ENCODE measurements at regions not wholly inside any gene's neighbourhood (a gene's known extent, or its start where the extent isn't known, plus 50 kb on each side); places are given as distances from the start of the nearest gene placed in this dataset.

DNA sequence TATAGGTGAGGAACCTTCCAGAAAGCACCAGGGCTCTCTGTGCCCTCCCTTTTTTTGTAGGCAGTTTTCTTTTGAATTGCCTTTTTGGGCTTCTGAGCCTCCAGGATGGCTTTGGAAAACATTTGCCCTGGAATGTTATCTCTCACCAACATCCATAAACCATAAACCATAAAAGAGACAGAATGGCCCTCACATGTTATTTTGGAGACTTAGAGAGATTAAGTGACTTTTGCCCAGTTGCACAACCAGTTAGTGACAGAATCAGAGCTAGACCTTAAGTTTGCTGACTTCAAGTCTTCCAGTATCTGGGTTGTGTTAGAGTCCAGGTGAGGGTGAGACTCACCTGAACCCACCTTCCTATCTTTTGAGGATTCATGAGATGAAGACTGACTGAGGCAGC lies 153.0 kb upstream of the STX18 start:
- DNase-seq (ENCODE audit: low read depth), result no peak

DNA sequence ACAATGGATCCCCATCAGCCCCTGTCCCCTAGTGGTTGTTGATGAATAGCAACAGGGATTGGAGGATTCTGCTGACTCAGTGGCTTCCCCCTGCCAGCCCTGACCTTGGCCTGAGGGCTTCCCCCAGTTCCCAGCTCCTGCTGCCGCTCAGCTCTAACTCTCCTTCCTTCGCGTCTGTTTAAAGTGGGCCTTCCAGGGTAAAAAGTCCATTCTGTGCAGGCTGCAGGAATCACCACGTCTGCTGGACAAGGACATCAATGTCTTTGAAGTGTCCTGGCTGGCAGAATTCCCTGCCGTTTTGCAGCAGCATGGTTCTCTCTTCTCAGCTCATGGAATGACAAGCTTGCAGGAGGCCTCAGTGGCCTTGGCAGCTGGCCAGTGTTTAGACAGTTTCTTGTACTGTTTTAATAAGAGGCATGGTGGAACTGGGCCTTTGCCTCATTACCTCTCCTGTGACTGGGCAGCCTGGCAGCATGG lies 152.5 kb upstream of the STX18 start:
- DNase-seq (ENCODE audit: low read depth), result peak; percentile 13

DNA sequence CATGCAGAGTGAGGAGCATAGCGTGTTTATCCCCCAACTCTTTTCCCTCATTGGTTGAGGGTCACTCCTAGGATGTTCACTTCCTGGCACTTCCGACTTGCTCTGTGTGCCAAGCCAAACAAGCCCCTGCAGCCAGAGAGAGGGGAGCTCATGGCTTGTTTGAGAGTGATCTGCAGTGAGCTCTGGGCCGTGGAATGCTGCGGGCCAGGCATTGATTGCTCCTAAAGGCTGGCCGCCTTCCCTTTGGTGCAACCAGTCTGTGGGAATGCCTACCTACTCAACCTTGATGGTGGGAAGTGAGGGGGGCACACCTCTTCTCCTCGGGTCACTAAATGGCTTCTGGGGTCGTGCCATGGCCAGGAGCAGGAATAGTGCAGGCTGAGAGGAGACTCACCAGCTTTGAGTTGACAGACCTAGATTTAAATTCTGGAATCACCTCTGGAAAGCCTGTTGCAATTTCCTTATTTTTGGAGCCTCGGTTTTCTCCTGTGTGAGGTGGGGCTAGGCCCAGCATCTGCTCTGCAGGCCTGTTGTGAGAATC lies 152.0 kb upstream of the STX18 start:
- DNase-seq (ENCODE audit: low read depth), result no peak

DNA sequence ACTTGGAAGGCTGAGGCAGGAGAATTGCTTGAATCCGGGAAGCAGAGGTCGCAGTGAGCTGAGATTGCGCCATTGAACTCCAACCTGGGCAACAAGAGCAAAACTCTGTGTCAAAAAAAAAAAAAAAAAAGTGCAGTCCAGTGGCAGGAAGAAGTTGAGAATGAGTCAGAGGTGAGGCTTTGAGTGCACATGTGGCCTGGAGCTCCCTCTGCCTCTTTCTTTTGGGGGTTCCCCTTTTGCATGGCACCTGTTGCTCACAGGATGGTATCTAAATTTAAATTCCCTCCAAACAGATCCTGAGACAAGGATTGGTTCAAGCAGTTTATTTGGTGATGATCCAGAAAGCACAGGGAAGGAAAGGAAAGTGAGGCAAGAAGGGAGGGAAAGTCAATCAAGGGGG lies 151.4 kb upstream of the STX18 start:
- DNase-seq (ENCODE audit: low read depth), result peak; percentile 62

DNA sequence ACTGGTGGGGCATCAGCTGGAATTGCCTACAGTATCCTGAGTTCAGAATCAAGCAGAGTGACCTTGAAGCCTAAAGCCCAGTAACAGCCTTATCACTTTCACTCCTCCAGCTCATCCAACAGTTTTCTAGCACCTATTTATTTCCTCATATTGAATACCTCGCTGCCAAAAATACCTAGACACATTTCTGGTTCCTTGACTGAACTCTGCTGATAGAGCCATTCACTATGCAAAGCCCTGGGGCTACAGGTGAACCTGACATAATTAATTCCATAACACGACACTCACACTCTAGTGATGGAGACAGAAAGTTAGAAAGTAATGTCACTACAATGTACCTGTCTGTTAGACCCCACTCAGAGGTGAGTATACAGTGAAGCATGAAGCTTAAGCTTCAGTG lies 149.0 kb upstream of the STX18 start:
- no peak for DNase-seq (ENCODE audit: low read depth)

DNA sequence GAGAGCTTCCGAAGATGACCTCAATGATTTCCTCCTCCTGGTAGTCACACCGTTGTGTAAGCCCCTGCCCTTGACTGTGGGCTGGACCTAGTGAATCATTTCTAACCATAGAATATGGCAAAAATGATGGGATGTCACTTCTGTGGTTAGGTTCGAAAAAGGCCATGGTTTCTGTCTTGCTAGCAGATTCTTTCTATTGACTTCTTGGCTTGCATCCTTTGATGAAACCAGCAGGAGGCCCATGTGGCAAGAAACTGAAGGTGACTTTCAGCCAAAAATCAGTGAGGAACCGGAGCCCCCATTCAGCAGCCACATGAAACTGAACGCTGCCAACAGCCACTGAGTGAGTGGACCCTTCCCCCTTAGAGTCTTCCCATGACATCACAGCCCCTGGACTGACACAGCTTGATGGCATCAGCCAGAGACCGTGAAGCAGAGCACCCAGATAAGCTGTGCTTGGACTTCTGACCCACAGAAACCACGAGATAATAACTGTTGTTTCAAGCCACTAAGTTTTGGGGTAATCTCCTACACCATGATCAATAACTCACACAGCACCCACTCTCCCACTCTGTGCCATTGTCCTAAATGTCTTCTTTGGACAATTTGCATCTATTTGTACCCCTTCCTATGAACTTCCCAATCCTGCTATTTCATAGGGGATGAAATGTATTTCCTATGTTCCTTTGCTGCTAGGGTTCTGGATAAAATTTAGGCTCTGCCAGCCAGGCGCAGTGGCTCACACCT lies 148.0 kb upstream of the STX18 start:
- DNase-seq (ENCODE audit: low read depth), result no peak

DNA sequence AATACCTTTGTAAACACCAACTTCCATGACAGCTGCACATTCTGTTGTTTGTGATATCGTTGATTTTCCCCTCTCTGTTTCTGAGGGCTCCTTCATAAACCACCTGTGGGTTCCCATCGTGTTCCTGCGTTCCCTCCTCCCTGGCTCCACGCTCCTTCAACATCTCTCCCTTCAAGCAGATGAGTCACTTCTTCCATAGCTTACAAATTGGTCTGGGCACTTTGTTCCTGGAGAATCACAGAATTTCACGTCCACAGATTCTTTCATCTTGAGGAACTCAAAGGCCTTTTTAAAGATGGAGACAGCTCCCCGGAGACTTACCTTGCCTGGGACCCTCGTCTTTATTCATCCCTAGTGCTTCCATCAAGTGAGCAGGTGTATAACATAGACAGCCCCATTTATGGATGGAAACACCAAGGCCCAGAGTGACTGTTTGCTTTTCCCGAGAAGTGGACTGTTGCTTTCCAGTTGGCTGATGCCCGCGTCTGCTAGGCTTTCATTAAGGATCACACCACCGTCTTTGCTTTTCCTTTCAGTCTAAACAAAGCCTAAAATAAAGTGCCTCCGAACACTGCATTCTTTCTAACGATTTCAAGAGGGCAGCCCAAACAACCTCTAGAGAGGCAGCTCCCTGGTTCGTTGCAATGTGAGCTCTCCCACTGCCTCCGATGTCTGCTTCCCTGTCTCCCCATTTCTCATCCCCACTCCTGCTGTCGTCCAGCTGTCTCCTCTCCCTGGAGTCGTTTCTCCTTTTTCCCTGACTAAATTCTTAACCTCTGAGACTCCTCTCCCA lies 146.3 kb upstream of the STX18 start:
- DNase-seq (ENCODE audit: low read depth), result no peak

DNA sequence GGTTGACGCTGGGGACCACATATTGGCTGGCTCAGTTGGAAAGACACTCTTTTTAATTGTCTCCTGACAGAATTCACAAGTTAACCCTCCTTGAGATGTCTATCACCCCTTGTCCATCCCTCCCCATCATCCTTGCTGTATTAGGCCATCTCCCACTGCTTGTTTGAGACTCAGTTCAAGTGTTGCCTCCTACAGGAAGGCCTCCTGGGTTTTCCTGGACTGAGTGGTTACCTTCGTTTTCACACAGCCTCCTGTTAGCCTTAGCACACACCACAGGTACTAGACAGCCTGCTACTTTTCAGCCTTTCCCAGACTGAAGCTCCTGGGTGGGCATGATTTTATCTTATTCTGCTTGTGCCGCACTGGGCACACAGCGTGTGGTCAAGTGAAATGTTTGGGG lies 145.3 kb upstream of the STX18 start:
- no peak for DNase-seq (ENCODE audit: low read depth)

DNA sequence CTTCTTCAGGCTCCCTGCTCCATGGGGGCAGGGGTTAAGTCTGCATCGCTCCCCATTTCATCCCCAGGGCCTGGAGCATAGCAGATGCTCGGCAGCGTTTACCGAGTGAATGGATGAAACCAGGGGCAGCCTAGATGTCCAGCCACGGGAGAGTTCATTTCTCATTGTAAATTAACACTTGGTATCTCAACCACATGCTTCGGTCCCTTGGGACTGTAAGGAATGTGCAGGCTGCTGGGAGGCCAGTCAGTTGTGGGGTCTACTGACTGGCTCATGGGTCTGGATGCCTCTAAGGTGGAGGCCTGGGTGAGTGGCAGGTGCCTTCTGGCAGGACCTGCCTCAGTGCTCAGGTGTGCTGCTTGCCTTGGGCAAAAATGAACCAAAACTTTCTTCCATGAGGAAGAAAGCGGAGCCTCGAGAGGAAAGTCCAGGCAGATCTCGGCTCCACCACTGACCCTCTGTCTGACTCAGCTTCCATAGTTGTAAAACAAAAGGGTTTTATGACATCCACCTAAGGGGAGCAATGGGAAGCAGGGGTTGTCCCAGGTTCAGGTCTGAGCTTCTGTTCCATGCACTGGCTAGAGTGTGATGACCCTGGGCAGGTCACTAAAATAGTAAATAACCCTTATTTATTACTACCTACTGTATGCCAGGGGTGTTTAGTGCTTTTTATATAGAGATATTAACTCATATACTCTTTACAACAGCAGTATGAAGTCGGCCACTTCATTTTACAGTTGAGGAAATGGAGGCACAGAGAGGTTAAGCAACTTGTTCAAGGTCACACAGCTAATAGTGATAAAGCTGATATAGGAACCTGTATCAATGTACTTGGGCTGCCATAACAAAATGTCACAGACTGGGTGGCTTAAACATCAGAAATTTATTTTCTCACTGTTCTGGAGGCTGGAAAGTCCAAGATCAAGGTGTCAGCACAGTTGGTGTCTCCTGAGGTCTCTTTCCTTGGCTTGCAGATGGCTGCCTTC lies 144.3 kb upstream of the STX18 start:
- DNase-seq (ENCODE audit: low read depth), result peak; percentile 82

DNA sequence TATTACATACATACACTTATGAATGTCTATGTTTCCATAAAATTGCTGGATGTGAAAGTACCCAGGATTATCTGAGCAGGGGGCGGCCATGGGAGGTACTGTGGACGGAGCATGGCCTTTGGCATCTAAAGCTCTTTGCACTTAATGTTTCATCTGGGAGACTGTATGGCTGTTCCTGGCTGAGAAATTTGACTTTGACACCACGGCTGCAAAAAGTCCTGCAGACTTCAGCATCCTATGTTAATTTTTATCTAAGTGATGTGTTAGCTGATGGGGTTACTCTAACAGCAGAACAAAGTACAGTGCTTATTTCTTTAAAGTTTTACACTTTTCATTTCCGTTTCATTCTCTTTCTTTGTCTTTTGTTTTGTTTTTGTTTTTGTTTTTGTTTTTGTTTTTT lies 139.8 kb upstream of the STX18 start:
- no peak for DNase-seq (ENCODE audit: low read depth)

DNA sequence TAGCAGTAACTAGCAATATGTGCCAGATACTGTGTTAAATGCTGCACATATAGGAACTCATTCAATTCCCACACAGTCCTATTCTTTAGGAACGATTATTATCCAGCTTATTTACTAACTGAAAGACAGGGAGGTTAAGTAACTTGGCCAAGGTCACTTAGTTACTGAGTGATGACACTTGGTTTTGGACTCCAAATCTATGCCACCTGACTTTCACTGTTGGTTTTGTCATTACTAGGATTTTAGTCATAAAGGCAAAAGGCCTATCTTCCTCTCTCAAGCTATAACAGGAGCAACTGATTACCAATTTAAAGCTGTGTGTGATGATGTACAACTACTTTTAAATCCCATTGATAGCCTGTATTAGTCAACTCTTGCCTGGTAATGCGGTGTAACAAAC lies 138.9 kb upstream of the STX18 start:
- no peak for DNase-seq (ENCODE audit: low read depth)

DNA sequence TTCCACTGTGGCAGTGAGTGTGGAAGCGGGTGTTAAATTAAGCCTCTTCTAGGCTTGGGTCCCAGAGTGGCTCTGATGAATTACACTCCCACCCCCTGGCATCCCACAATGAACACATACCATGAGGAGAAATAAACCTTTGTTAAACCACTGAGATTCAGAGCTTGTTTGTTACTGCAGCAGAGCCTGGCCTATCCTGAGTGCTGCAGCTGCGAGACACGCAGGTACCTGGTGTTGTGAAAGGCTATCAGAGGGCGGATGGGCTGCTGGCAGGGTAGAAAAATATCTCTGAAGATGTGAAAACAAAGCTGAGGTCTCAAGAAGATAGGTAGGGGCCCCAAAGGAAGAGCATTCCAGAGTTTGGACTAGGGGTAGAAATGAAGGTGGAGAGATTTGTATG lies 138.4 kb upstream of the STX18 start:
- DNase-seq (ENCODE audit: low read depth), result no peak

DNA sequence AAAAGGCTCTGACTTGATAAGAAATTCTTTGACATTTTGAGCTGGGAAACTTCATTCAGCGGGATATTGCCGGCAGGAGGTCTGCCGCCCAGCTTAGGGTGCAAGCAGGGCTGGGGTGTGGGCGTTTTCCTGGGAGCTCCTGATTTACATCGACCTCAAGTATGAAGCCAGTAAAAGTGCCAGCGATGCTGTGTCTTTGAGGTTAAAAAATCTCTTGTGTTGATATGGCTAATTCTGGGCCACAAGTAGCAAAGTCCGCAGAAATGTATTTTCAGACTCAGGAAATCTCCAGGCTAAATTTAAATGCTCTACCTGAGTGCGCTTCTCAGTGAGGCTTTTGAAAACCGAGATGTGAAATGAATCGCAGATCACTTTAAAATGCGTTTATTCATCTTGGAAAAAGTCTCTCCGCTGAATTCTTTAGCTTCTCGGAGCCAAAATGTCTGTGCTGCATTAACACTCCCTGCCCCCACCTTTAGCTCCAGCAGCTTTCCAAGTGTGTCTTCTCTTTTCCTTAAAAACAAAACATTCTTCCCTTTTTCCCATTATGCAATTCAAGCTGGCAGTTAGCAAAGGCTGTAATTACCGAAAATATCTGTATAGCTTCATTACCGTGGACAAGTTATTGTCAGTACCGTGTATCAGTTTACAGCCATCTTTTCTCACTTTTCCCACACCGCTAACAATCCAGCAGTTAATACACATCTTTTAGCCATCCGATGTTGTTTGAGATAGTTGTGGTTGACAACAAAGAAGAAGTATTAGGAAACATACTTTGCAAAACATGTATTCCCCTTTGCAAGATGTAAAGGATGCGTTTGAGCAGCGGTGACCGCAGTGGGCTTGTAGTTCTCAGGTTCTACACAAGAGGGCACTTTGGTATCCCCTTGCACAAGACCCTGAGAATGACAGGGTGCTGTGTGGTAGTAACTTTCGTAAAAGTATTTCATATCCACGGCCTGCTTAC lies 136.0 kb upstream of the STX18 start:
- no peak for DNase-seq (ENCODE audit: low read depth)

DNA sequence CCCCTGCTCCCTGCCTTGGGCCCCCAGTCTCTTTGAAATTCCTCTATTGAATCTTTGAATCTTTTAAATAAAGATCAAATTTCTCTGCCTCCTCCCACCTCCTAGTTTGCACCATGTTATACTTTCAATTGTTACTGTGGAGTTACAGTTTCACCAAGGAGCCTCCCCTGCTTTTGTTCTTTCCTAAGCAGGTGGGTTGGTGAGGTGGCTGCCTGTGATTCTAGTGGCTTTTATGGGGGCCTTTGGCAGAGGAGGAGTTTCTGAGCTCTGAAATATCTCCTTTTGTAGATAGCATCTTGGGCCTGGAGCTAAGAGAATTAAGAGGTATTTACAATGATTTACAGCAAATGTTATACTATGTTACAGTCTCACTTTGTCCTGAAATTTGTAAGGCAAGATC lies 133.8 kb upstream of the STX18 start:
- DNase-seq (ENCODE audit: low read depth), result no peak

DNA sequence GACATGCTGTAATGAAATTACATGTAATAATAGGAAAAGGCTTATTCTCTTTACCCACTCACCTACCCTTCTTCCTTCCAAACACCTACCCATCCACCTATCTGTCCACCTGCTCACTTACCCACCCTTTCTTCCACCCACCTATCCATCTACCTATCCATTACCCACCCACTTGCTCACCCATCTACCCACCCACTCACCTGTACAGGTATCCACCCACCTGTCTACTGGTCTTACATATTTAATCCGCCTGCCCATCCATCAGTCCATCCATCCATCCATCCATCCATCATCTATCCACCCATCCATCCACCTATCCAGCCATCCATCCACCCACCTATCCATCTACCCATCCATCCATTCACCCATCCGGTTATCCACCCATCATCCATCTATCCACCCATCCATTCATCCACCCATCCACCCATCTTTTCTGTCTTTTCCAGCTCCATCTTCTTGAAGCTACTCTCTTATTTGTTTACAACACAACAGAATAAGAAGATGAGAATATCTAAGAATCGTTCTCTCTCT lies 133.3 kb upstream of the STX18 start:
- no peak for DNase-seq (ENCODE audit: low read depth)

DNA sequence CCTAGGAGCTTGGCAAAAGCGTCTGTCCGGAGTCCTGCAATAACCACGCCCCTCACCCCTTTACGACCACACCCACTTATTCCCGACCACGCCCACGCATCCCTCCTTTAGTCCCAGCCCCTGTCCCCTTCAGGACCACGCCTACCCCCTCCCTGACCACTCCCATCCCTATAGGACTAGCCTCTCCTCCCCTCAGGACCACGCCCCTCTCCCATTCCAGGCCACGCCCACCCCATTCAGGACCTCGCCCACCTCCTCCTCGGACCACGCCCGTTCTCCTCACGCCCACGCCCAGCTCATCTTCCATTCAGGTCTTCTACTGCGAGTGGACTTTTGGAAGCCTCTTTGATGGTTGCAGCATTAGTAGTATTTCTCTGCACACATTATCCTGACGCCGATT lies 131.2 kb upstream of the STX18 start:
- no peak for DNase-seq (ENCODE audit: low read depth)

DNA sequence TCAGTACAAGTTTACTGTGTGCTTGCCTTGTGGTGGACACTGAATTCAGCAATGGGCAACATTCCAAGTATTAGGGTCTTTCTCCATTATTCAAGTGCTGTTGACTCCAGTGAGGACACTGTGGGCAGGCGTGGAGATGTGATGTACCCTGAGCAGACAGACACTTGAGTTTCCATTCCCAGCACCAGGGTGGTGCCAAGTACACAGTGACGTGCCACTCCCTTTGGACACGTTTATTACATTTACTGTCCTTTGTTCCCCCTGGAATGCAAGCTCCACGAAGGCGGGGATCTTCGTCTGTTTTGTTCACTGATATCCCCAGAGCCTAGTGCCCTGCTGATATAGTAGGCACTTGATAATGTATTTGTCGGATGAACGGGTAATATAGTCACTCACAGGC lies 130.6 kb upstream of the STX18 start:
- DNase-seq (ENCODE audit: low read depth), result no peak

DNA sequence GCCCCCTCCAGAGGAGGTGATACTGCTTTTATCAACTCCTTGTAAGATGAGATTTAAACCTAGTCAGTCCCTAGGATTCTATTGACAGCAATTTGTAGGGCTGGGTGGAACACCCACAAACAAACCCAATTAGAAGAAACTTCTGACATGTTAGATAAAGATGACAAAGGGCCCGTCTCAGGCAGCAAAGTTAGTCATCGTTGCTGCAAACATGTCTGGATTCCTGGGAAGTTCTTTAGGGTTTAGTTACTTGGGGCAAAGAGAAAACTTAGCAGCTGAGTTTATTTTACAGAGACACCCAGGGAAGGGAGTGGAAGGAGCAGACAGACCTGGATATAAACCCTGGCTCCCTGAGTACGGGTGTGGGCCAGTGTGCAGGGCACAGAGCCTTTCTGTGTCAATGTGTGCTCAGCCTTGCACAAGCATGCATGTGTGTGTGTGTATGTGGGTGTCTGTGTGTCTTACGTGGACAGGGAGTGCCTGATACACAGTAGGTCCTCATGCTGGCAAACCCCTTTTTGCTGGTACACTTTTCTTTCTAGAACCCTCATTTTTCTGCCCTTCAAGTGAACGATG lies 130.0 kb upstream of the STX18 start:
- DNase-seq (ENCODE audit: low read depth), result no peak

DNA sequence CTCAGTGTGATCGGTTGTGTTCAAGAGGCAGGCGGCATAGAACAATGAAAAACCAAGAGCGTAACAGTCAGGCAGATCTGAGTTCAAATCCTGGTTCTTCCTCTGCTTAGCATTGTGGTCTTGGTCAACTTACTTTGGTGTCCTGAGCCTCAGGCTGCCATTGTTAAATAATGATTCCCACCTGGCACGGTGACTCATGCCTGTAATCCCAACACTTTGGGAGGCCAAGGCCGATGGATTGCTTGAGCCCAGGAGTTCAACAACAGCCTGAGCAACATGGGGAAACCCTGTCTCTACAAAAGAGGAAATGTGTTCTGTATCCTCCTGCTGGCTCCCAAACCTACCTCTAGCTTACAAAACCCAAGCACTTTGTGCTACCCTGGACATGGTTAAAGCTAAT lies 129.0 kb upstream of the STX18 start:
- DNase-seq (ENCODE audit: low read depth), result no peak
